GF-D8 (cell line): ENCODE measurements at regions not wholly inside any gene's neighbourhood (a gene's known extent, or its start where the extent isn't known, plus 50 kb on each side); places are given as distances from the start of the nearest gene placed in this dataset.

ENCODE experiments used
- DNase-seq: peaks from one replicate; lab custom pipeline; 2025; lab: John Stamatoyannopoulos, UW

- DNase-seq: no peak
Observed at GRCh38 chr11:106409222-106409621, 331.8 kb downstream of the AASDHPPT start.

DNA sequence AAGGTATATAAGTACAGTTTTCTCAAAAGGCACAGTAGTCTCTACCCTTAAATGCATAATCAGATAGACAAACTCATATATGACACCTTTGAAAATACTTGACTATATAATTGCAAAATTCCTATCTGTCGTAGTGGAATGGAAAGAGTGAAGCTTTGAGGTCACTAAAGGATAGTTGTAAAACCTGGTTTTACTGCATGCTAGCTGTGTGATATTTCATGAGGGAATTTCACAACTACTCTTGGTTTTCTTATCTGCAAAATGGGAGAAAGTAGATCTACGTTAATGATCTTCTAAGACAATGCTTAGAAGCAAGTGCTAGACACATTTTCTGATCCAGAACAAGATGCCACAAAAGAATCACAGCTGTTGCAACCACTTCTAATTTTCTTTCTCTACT, 332.2 kb downstream of the AASDHPPT start:
- no peak for DNase-seq

DNA sequence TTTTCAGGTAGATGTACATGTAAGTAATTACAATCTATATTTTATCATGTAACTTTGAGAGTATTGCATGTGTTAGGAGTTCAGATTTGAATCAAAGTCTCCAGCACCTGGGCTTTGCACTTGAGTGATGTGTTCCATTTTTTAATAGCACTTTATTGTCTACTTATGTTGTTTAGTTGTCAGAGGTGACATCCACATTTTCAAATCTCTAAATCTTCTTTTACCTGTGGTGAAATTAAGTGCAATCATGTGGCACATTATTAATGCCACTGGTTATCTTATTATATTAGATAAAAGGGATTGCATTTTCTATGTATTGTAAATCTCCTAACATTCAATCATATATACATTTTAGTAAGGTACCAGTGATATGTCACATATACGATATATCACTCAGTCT, 333.4 kb downstream of the AASDHPPT start:
- no peak for DNase-seq

GRCh38 chr11:106413222-106413621, 335.8 kb downstream of the AASDHPPT start:
- no peak for DNase-seq

- no peak for DNase-seq
Observed at GRCh38 chr11:106415510-106415909, 338.0 kb downstream of the AASDHPPT start.

DNA sequence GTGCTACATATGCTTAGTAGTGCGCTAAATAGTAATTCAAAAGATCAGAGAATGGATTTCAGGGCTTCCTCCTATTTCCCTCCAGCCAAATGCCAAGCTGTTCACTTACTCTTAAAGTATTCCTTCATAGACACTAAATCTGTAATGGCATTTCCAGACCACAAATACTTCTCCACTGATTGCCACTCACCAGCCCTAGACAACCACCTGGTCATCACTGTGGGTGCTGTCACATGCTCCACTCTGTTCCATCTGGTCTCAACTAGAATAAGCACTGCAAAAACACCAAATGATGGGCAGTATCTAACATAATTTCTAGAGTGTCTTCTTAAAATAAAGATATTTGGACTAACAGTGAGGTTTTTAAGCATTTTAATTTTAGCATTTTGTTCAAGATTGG, 341.3 kb downstream of the AASDHPPT start:
- no peak for DNase-seq

GRCh38 chr11:106420048-106420665, 342.7 kb downstream of the AASDHPPT start:
- no peak for DNase-seq

DNA sequence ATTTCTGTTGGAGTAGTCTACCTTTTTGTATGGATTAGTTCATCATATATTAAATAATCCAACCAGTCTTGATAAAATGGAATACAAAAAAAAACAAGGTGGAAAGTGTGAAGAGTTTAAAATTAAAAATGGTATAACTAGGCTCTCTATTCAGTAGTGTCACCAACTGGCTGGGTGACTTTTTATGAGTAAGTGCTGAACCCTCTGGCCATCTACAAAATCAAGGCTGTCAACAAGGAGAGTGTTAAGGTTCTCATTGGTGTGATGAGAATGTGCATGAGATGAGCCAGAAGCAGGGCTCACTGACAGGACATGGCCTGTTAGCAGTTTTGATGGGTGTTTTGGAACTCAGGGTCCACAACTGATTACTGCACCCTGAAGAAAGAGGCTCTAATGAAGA, 343.2 kb downstream of the AASDHPPT start:
- DNase-seq: no peak

- no peak for DNase-seq
Observed at GRCh38 chr11:106421676-106422292, 344.3 kb downstream of the AASDHPPT start.

DNA sequence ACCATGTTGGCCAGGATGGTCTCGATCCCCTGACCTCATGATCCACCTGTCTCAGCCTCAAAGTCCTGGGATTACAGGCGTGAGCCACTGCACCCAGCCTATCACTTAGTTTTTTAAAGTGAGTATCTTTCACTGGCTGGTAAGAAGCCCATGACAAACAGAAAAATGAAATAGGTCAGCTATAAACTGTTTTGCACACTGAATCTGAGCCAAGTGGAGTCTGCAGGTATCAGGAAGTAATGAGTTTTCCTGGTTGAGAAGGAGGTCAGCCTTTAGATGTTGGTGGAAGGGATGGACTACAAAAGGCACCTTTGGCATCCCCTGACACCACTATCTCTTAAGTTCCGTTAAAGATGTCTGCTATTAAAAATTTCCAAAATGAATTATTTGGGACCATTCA, 345.1 kb downstream of the AASDHPPT start:
- DNase-seq: no peak

- no peak for DNase-seq
Observed at GRCh38 chr11:106424111-106424510, 346.6 kb downstream of the AASDHPPT start.

- no peak for DNase-seq
Observed at GRCh38 chr11:106425819-106426218, 348.4 kb downstream of the AASDHPPT start.

DNA sequence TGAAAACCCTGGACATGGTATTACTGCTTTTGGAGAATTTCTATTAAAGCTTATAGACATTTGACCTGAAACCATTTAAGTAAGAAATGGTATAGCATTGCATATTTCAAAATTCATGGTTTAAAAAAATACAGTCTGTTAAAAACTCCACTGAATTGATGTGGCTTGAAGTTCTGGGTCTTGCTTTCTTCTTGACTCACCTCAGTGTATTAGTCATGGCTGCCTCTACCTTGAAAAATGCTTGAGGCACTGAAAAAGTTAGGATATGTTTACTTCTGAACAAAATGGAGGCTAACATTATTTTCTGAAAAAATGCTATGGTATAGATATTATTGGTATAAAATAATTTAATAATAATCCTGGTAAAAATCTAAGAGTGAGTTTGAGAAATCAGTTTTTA, 349.2 kb downstream of the AASDHPPT start:
- DNase-seq: no peak

- no peak for DNase-seq
Observed at GRCh38 chr11:106427736-106428135, 350.3 kb downstream of the AASDHPPT start.

DNA sequence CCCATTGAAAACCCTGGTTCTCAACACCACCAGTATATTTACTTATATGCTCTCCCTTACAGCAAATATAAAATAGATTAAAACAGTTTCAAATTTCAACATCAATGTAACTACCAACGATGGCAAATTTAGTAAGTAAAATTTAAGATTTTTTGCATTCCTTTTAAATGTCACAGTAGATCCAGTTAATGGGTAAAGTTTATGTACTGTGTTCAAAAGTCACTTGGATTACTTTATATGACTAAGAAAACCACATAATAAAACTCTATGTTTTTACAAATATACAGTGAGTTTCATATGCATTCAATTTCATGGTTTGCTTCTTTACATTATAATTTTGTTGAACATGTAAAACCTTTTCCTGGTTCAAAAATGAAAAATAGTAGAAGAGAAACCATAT, 364.6 kb downstream of the AASDHPPT start:
- DNase-seq: no peak

GRCh38 chr11:106446302-106446701, 368.8 kb downstream of the AASDHPPT start:
- DNase-seq: no peak

- no peak for DNase-seq
Observed at GRCh38 chr11:106446955-106447354, 369.5 kb downstream of the AASDHPPT start.

DNA sequence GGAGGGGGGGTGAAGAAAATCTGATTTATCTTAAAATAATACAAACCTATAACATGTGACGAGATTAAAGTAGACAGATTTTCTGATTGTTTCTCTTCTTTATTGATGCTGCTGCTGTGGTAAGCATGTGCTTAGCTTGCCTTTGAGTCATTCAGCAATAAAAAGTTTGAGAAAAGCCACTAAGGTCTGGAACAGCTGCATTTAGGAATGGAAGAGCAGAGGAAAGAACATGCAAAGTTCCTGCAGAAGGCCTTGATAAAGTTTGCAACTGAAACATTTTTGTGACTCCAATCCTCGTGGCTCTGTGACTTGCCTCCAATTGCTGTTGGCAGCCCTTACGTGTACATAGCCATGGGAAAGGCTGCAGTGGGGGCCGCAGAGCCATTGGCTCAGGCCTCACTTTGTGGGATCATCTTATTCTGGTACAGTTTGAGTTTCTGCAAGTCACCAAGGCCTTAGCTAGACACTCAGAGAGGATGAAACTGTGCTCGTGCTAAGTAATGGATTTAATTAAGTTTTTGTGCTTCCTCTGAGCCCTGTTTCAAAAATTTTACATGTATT, 370.2 kb downstream of the AASDHPPT start:
- no peak for DNase-seq

DNA sequence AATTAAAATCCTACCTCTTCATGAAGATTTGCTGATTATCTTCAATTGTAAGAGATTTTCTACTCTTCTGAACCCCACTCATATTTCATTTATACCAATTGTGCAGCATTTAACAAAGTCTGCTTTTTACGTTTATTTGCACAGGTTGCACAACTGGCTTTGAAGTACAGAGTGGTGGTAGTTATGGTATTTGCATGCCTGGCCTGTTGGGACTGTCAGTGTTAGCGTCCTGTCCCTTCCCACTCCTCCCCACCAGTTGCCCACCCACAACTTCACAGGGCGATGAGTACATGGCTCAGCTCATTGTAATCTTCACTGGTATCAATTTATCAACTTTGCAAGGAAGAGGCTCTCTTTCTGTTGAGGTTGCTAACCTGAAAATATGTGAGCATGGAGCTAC, 372.3 kb downstream of the AASDHPPT start:
- DNase-seq: no peak

GRCh38 chr11:106451228-106451922, 373.9 kb downstream of the AASDHPPT start:
- DNase-seq: no peak

DNA sequence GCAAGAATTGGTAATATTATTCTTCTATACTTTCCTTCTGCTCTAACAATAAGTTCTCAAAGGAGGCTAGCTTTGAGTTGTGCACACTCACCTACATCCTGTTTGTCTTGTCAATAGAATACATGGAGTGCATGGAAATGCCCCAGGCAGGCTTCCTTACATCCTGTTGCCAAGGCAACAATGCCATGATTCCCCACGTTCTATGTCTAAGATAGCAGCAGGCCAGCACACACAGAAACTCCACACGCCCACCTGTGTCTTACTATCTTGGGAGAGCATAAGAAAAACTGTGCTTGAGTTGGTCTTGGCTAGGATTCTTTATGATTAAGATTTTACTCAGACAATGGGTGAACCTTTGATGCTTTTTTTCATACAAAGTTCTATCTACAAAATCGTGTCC, 379.2 kb downstream of the AASDHPPT start:
- no peak for DNase-seq

DNA sequence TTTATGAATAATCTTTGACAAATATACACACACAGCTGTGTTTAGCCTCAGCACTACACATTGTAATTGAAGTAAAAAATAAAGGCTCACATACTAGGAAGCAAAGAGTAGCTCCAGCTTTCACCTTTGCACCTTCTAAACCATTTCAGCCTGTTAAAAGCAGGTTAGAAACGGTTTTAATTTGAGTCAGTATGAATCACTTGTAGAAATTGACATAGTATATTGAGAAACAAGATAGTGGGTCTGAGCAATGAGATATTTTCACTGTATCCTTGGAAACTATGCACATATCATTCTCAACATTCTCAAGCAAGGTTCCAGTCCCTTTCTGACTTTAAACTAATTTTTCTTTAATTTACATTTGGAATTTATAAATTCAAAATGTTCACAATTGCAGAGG, 380.3 kb downstream of the AASDHPPT start:
- DNase-seq: no peak

- DNase-seq: no peak
Observed at GRCh38 chr11:106459135-106459534, 381.7 kb downstream of the AASDHPPT start.
